HepG2 (cell line): ENCODE measurements at regions not wholly inside any gene's neighbourhood (a gene's known extent, or its start where the extent isn't known, plus 50 kb on each side); places are given as distances from the start of the nearest gene placed in this dataset.

ENCODE experiments used
- ATAC-seq: fragments of 200-7000 bp; cut with Tn5 transposase; 3 replicates; pipeline ENCODE4 v1.9.1; 2020; ENCODE audit warnings: mild to moderate bottlenecking, moderate library complexity
- BruUV-seq: library from RNA; stranded (reverse); fragments of 400-500 nt; replicated peaks from 2 replicates; lab custom pipeline; 2021; lab: Mats Ljungman, UMichigan
- CTCF ChIA-PET: fragments of 300-600 bp; formaldehyde crosslinking; extraction: SDS; loops from one replicate; lab custom pipeline; 2021; ENCODE audit warnings: low total read pairs, inconsistent platforms, low intra/inter-chr PET ratio; lab: Yijun Ruan, JAX
- POLR2A ChIA-PET: fragments of 350-600 bp; sonication (Branson Sonifier 250); formaldehyde crosslinking; loops from one replicate; lab custom pipeline; 2020; ENCODE audit warnings: antibody characterized with exemption, inconsistent platforms; lab: Yijun Ruan, JAX
- DNase-seq: peaks from one replicate; pipeline ENCODE4 v3.0.0-alpha.2; 2015; ENCODE audit warnings: low spot score
- FAIRE-seq: peaks from 3 replicates; lab custom pipeline; 2011; peaks lifted over from hg19 to GRCh38; lab: Jason Lieb, UNC
- H2AFZ ChIP-seq: one replicate; pipeline ENCODE4 v1.6.1; 2011; ENCODE audit warnings: low read length, inconsistent platforms
- H3K27ac ChIP-seq: fragments of 300-600 bp; 3 replicates; pipeline ENCODE4 v1.8.0; 2011; ENCODE audit warnings: mixed run types, mild to moderate bottlenecking, mixed read lengths, low read length, inconsistent platforms; ENCODE audit not compliant: insufficient read depth; ENCODE audit errors: extremely low read length
- H3K27me3 ChIP-seq, 2 experiments: fragments of 200-600 bp in 1 of 2; 2 replicates in 1 of 2; 3 replicates in 1 of 2; pipeline versions ENCODE4 v1.6.0 to v1.8.0; 2011; ENCODE audit warnings: low read length in 2 of 2, mild to moderate bottlenecking in 2 of 2, moderate library complexity in 2 of 2, inconsistent platforms in 1 of 2; ENCODE audit not compliant: insufficient read depth in 2 of 2, control insufficient read depth in 1 of 2
- H3K36me3 ChIP-seq, 2 experiments: fragments of 200-600 bp in 1 of 2; replicated peaks in 1 of 2; 2 replicates in 1 of 2; 3 replicates in 1 of 2; pipeline versions ENCODE4 v1.5.1 to v1.8.0; 2011; ENCODE audit warnings: low read length in 2 of 2, inconsistent platforms in 1 of 2; ENCODE audit not compliant: insufficient read depth in 2 of 2, control insufficient read depth in 1 of 2
- H3K4me1 ChIP-seq: 2 replicates; pipeline ENCODE4 v1.5.1; 2012; ENCODE audit warnings: low read length, inconsistent platforms; ENCODE audit not compliant: insufficient read depth
- H3K4me2 ChIP-seq: 2 replicates; pipeline ENCODE4 v1.6.0; 2011; ENCODE audit warnings: low read depth, low read length, inconsistent platforms
- H3K4me3 ChIP-seq, 3 experiments: fragments of 200-600 bp in 1 of 3; sonication (generic), shearing (Covaris generic) in 1 of 3; replicated peaks in 1 of 3; 2 replicates each; pipeline ENCODE4 v1.5.1; 2011 to 2016; ENCODE audit warnings: low read length in 3 of 3, inconsistent platforms in 2 of 3, low read depth in 2 of 3, mild to moderate bottlenecking in 2 of 3, control low read depth in 1 of 3, mixed read lengths in 1 of 3; ENCODE audit not compliant: insufficient read depth in 1 of 3
- H3K79me2 ChIP-seq: one replicate; pipeline ENCODE4 v1.6.1; 2011; ENCODE audit warnings: low read length, inconsistent platforms; ENCODE audit not compliant: insufficient read depth
- H3K9ac ChIP-seq: 2 replicates; pipeline ENCODE4 v1.6.0; 2011; ENCODE audit warnings: mild to moderate bottlenecking, low read depth, low read length, inconsistent platforms; ENCODE audit not compliant: insufficient read depth
- H3K9me3 ChIP-seq: 2 replicates; pipeline ENCODE4 v1.5.1; 2012; ENCODE audit warnings: mild to moderate bottlenecking, low read length
- H4K20me1 ChIP-seq: 2 replicates; pipeline ENCODE4 v1.6.0; 2011; ENCODE audit warnings: inconsistent platforms, mild to moderate bottlenecking, low read length, moderate library complexity; ENCODE audit not compliant: insufficient read depth
- CCDC6 ChIP-seq: sonication (generic); formaldehyde crosslinking; IDR thresholded peaks from 2 replicates; pipeline ENCODE4 v1.8.1; 2022; ENCODE audit warnings: mild to moderate bottlenecking, missing genetic modification reagents, moderate library complexity
- EED ChIP-seq: sonication (generic); formaldehyde crosslinking; IDR thresholded peaks from 2 replicates; pipeline ENCODE4 v1.5.0; 2020; ENCODE audit warnings: mild to moderate bottlenecking, missing genetic modification reagents
- ELF4 ChIP-seq: sonication (generic); formaldehyde crosslinking; IDR thresholded peaks from 2 replicates; pipeline ENCODE4 v1.5.0; 2020; ENCODE audit warnings: missing genetic modification reagents, mild to moderate bottlenecking, moderate library complexity, borderline replicate concordance
- NCOR1 ChIP-seq: fragments of 200-600 bp; sonication (generic); IDR thresholded peaks from 2 replicates; pipeline ENCODE4 v1.7.0; 2017; ENCODE audit warnings: antibody characterized with exemption, low read length, borderline replicate concordance
- NRL ChIP-seq: sonication (generic); formaldehyde crosslinking; IDR thresholded peaks from 2 replicates; pipeline ENCODE4 v1.5.0; 2020; ENCODE audit warnings: missing genetic modification reagents, mild to moderate bottlenecking, moderate library complexity, borderline replicate concordance
- SOX13 ChIP-seq, 3 experiments: fragments of 450-650 bp in 1 of 3; sonication (generic) in 1 of 3; formaldehyde crosslinking in 1 of 3; IDR thresholded peaks in 2 of 3; conservative IDR thresholded peaks in 1 of 3; 2 replicates each; pipeline versions ENCODE4 v1.5.0 to v1.6.1; 2016 to 2020; ENCODE audit warnings: antibody characterized with exemption in 1 of 3, mild to moderate bottlenecking in 1 of 3, missing compliant biosample characterization in 1 of 3, missing genetic modification reagents in 1 of 3, moderate library complexity in 1 of 3
- TFDP1 ChIP-seq: IDR thresholded peaks from 2 replicates; pipeline ENCODE4 v1.6.1; 2016; ENCODE audit warnings: missing compliant biosample characterization, missing genetic modification reagents, borderline replicate concordance
- ZBTB46 ChIP-seq: sonication (generic); formaldehyde crosslinking; IDR thresholded peaks from 2 replicates; pipeline ENCODE4 v1.4.0; 2020; ENCODE audit warnings: mild to moderate bottlenecking, missing genetic modification reagents, borderline replicate concordance
- ZBTB7B ChIP-seq: sonication (generic); formaldehyde crosslinking; IDR thresholded peaks from 2 replicates; pipeline ENCODE4 v1.4.0; 2020; ENCODE audit warnings: missing genetic modification reagents
- ZKSCAN8 ChIP-seq: IDR thresholded peaks from 2 replicates; pipeline ENCODE4 v1.6.1; 2016; ENCODE audit warnings: borderline replicate concordance, missing genetic modification reagents, missing compliant biosample characterization
- ZNF232 ChIP-seq: sonication (generic); formaldehyde crosslinking; IDR thresholded peaks from 2 replicates; pipeline ENCODE4 v1.4.0; 2020; ENCODE audit warnings: missing genetic modification reagents, borderline replicate concordance
- ZNF562 ChIP-seq: sonication (generic); formaldehyde crosslinking; IDR thresholded peaks from 2 replicates; pipeline ENCODE4 v1.8.0; 2022; ENCODE audit warnings: missing genetic modification reagents, borderline replicate concordance
- ZNF605 ChIP-seq: sonication (generic); formaldehyde crosslinking; IDR thresholded peaks from 2 replicates; pipeline ENCODE4 v1.8.0; 2022; ENCODE audit warnings: mild to moderate bottlenecking, missing genetic modification reagents
- ZNF75D ChIP-seq: sonication (generic); formaldehyde crosslinking; IDR thresholded peaks from 2 replicates; pipeline ENCODE4 v1.8.1; 2023; ENCODE audit warnings: missing genetic modification reagents, mild to moderate bottlenecking, borderline replicate concordance
- ZNF761 ChIP-seq: sonication (generic); formaldehyde crosslinking; conservative IDR thresholded peaks from 2 replicates; pipeline ENCODE4 v1.4.0; 2020; ENCODE audit warnings: mild to moderate bottlenecking, missing genetic modification reagents
- ZNF772 ChIP-seq: sonication (generic); formaldehyde crosslinking; IDR thresholded peaks from 2 replicates; pipeline ENCODE4 v1.5.0; 2020; ENCODE audit warnings: mild to moderate bottlenecking, missing genetic modification reagents
- WGBS: methylation state at CpG from one replicate; pipeline ENCODE4 v1.1.6; 2017; ENCODE audit warnings: low lambda C conversion rate; 5-methylcytosine and 5-hydroxymethylcytosine counted together
- in situ Hi-C: cut with HindIII; loops from 2 replicates; pipeline ENCODE4 v1.10.0; 2017; ENCODE audit warnings: low pct_unique_long_range_greater_than_20kb; ENCODE audit not compliant: extremely low pct_ligation_motif_present
- intact Hi-C: fragments of 100-400 bp; cut with micrococcal nuclease; formaldehyde crosslinking; loops from one replicate; pipeline ENCODE4 v1.10.0; 2022; ENCODE audit not compliant: unreplicated experiment

- no peak for FAIRE-seq
- H3K9me3 ChIP-seq = no peaks in the 10 kb centered on the region
- ATAC-seq = no peak
- in situ Hi-C loops = no loop called here
- CTCF ChIA-PET = no interaction called here
- intact Hi-C loops = no loop called here
- POLR2A ChIA-PET = no interaction called here
- no peak overlapping the region for H3K9ac ChIP-seq
- WGBS = 95% methylated on average over 9 of the region's 9 CpGs
- no peak overlapping the region for H2AFZ ChIP-seq
- no peaks in the 10 kb centered on the region for H3K79me2 ChIP-seq
- peaks cover 18 to 65% of the 10 kb centered on the region in 2 experiments for H3K36me3 ChIP-seq
- H4K20me1 ChIP-seq = peaks cover 6% of the 10 kb centered on the region; the same call in 1 of the 2 replicates
- TF ChIP-seq ZBTB46 = no peak
- TF ChIP-seq TFDP1 = no peak
- TF ChIP-seq ZNF75D = no peak
- no peak for TF ChIP-seq ZNF232 (CRISPR knock-in tag)
- DNase-seq = no peak
- H3K27me3 ChIP-seq = no peaks in the 10 kb centered on the region
- no peaks in the 10 kb centered on the region for H3K4me1 ChIP-seq
- H3K27ac ChIP-seq = no peak overlapping the region
- H3K4me2 ChIP-seq = no peak overlapping the region
- no TSS peak for BruUV-seq
- H3K4me3 ChIP-seq = no peak overlapping the region
Measured at GRCh38 chr11:71133946-71134345, 118.4 kb downstream of the SHANK2 start.

- 88% methylated on average over 14 of the region's 15 CpGs for WGBS
- no peak for FAIRE-seq
- no peak for TF ChIP-seq ZNF761
- TF ChIP-seq ELF4 = no peak
- TF ChIP-seq EED (CRISPR knock-in tag) = no peak
- no peak for TF ChIP-seq NRL (CRISPR knock-in tag)
- no peak for TF ChIP-seq ZBTB7B (CRISPR knock-in tag)
- TF ChIP-seq ZKSCAN8 (CRISPR knock-in tag) = no peak
- no peak for TF ChIP-seq ZNF562 (CRISPR knock-in tag)
- no peak for TF ChIP-seq SOX13 (IDR thresholded peaks at IDR 0.05)
- no peak for TF ChIP-seq SOX13 (CRISPR knock-in tag; conservative IDR thresholded peaks at IDR 0.05 in 1 of 2, IDR thresholded peaks at IDR 0.05 in 1 of 2)
- no peak for TF ChIP-seq ZNF605 (CRISPR knock-in tag)
- no peak for TF ChIP-seq CCDC6 (CRISPR knock-in tag)
- TF ChIP-seq NCOR1 = no peak
- no peak for TF ChIP-seq ZNF772 (CRISPR knock-in tag)
Measured at GRCh38 chr11:71131861-71132260, 120.5 kb downstream of the SHANK2 start.

More at GRCh38 chr11:71131861-71132260, 120.5 kb downstream of the SHANK2 start:
- in situ Hi-C loops = no loop called here
- no peaks in the 10 kb centered on the region for H3K27me3 ChIP-seq
- H3K4me3 ChIP-seq = no peak overlapping the region
- BruUV-seq = no TSS peak
- intact Hi-C loops = no loop called here
- ChIA-PET POLR2A (no interaction called here), CTCF (no interaction called here)
- H3K79me2 ChIP-seq = no peaks in the 10 kb centered on the region
- H3K4me1 ChIP-seq = no peaks in the 10 kb centered on the region
- peaks cover 11 to 61% of the 10 kb centered on the region in 2 experiments for H3K36me3 ChIP-seq
- H2AFZ ChIP-seq = no peak overlapping the region
- H3K27ac ChIP-seq = no peak overlapping the region
- H3K9me3 ChIP-seq = no peaks in the 10 kb centered on the region
- DNase-seq = no peak
- ATAC-seq = no peak
- H3K4me2 ChIP-seq = no peak overlapping the region
- no peak overlapping the region for H3K9ac ChIP-seq
- H4K20me1 ChIP-seq = peaks cover 6% of the 10 kb centered on the region; the same call in 1 of the 2 replicates
